ENCODE measurements at regions not wholly inside any gene's neighbourhood (a gene's known extent, or its start where the extent isn't known, plus 50 kb on each side); places are given as distances from the start of the nearest gene placed in this dataset.

DNA sequence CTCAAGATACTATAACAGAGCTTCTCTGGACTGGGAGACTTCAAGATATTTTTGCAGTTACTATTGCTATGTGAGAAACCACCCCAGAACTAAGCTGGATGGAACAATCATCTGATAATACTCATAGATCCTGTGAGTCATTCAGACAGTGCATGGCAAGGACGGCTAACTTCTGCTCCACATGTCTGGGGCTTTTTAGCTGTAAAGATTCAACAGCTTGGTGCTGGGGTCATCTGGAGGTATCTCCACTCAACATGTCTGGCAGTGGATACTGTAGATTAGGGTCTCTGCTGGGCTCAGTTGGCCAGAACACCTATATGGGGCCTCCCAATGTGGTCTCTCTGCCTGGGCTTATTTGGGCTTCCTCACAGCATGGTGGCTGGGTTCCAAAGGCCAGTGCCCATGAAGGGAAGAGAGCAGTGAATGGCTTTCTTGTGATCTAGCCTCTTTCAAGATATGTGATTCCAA, 117.3 kb upstream of the SLC7A14 start (continued):
- TF ChIP-seq, protein P1, sequence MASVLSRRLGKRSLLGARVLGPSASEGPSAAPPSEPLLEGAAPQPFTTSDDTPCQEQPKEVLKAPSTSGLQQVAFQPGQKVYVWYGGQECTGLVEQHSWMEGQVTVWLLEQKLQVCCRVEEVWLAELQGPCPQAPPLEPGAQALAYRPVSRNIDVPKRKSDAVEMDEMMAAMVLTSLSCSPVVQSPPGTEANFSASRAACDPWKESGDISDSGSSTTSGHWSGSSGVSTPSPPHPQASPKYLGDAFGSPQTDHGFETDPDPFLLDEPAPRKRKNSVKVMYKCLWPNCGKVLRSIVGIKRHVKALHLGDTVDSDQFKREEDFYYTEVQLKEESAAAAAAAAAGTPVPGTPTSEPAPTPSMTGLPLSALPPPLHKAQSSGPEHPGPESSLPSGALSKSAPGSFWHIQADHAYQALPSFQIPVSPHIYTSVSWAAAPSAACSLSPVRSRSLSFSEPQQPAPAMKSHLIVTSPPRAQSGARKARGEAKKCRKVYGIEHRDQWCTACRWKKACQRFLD (CRISPR knock-in tag; IDR thresholded peaks at IDR 0.05), result peak; percentile 66; the same call in 1 of the 2 replicates
- TF ChIP-seq, protein P2, sequence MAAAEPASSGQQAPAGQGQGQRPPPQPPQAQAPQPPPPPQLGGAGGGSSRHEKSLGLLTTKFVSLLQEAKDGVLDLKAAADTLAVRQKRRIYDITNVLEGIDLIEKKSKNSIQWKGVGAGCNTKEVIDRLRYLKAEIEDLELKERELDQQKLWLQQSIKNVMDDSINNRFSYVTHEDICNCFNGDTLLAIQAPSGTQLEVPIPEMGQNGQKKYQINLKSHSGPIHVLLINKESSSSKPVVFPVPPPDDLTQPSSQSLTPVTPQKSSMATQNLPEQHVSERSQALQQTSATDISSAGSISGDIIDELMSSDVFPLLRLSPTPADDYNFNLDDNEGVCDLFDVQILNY (CRISPR knock-in tag; IDR thresholded peaks at IDR 0.05), result no peak
- TF ChIP-seq SREBF2 (CRISPR knock-in tag; IDR thresholded peaks at IDR 0.05), result no peak
- TF ChIP-seq HDAC3 (IDR thresholded peaks at IDR 0.05; ENCODE audit: borderline replicate concordance, partially characterized antibody), result peak; percentile 49
- TF ChIP-seq GTF2F1 (IDR thresholded peaks at IDR 0.05; ENCODE audit: low read depth, low read length), result no peak
- TF ChIP-seq, protein P3, sequence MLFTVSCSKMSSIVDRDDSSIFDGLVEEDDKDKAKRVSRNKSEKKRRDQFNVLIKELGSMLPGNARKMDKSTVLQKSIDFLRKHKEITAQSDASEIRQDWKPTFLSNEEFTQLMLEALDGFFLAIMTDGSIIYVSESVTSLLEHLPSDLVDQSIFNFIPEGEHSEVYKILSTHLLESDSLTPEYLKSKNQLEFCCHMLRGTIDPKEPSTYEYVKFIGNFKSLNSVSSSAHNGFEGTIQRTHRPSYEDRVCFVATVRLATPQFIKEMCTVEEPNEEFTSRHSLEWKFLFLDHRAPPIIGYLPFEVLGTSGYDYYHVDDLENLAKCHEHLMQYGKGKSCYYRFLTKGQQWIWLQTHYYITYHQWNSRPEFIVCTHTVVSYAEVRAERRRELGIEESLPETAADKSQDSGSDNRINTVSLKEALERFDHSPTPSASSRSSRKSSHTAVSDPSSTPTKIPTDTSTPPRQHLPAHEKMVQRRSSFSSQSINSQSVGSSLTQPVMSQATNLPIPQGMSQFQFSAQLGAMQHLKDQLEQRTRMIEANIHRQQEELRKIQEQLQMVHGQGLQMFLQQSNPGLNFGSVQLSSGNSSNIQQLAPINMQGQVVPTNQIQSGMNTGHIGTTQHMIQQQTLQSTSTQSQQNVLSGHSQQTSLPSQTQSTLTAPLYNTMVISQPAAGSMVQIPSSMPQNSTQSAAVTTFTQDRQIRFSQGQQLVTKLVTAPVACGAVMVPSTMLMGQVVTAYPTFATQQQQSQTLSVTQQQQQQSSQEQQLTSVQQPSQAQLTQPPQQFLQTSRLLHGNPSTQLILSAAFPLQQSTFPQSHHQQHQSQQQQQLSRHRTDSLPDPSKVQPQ (CRISPR knock-in tag; IDR thresholded peaks at IDR 0.05; ENCODE audit: borderline replicate concordance), result 0 out of 2 replicates have a peak, but pooled peaks have one; percentile 37
- TF ChIP-seq, protein P4, sequence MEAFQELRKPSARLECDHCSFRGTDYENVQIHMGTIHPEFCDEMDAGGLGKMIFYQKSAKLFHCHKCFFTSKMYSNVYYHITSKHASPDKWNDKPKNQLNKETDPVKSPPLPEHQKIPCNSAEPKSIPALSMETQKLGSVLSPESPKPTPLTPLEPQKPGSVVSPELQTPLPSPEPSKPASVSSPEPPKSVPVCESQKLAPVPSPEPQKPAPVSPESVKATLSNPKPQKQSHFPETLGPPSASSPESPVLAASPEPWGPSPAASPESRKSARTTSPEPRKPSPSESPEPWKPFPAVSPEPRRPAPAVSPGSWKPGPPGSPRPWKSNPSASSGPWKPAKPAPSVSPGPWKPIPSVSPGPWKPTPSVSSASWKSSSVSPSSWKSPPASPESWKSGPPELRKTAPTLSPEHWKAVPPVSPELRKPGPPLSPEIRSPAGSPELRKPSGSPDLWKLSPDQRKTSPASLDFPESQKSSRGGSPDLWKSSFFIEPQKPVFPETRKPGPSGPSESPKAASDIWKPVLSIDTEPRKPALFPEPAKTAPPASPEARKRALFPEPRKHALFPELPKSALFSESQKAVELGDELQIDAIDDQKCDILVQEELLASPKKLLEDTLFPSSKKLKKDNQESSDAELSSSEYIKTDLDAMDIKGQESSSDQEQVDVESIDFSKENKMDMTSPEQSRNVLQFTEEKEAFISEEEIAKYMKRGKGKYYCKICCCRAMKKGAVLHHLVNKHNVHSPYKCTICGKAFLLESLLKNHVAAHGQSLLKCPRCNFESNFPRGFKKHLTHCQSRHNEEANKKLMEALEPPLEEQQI (IDR thresholded peaks at IDR 0.05), result peak; percentile 62; the same call in 1 of the 2 replicates
- no peak for TF ChIP-seq SMC3 (conservative IDR thresholded peaks at IDR 0.05; ENCODE audit: insufficient read depth, low read depth, low read length)
- TF ChIP-seq CEBPB (tag; IDR thresholded peaks at IDR 0.05), result no peak
- TF ChIP-seq, protein P5, sequence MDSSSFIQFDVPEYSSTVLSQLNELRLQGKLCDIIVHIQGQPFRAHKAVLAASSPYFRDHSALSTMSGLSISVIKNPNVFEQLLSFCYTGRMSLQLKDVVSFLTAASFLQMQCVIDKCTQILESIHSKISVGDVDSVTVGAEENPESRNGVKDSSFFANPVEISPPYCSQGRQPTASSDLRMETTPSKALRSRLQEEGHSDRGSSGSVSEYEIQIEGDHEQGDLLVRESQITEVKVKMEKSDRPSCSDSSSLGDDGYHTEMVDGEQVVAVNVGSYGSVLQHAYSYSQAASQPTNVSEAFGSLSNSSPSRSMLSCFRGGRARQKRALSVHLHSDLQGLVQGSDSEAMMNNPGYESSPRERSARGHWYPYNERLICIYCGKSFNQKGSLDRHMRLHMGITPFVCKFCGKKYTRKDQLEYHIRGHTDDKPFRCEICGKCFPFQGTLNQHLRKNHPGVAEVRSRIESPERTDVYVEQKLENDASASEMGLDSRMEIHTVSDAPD (CRISPR knock-in tag; IDR thresholded peaks at IDR 0.05), result no peak
- TF ChIP-seq, protein P6, sequence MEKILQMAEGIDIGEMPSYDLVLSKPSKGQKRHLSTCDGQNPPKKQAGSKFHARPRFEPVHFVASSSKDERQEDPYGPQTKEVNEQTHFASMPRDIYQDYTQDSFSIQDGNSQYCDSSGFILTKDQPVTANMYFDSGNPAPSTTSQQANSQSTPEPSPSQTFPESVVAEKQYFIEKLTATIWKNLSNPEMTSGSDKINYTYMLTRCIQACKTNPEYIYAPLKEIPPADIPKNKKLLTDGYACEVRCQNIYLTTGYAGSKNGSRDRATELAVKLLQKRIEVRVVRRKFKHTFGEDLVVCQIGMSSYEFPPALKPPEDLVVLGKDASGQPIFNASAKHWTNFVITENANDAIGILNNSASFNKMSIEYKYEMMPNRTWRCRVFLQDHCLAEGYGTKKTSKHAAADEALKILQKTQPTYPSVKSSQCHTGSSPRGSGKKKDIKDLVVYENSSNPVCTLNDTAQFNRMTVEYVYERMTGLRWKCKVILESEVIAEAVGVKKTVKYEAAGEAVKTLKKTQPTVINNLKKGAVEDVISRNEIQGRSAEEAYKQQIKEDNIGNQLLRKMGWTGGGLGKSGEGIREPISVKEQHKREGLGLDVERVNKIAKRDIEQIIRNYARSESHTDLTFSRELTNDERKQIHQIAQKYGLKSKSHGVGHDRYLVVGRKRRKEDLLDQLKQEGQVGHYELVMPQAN (IDR thresholded peaks at IDR 0.05; ENCODE audit: borderline replicate concordance), result no peak
- no peak for TF ChIP-seq PRMT5 (CRISPR knock-in tag; IDR thresholded peaks at IDR 0.05)

Data from K562 (cell line).